Prostate gland (tissue), 2 donors: ENCODE measurements at regions not wholly inside any gene's neighbourhood (a gene's known extent, or its start where the extent isn't known, plus 50 kb on each side); places are given as distances from the start of the nearest gene placed in this dataset.

Experiments
- POLR2A ChIP-seq: fragments of 450-650 bp; IDR thresholded peaks from one replicate; pipeline ENCODE4 v1.6.1; 2016; ENCODE audit warnings: antibody characterized with exemption, mild to moderate bottlenecking
- POLR2AphosphoS5 ChIP-seq: sonication (generic); formaldehyde crosslinking; IDR thresholded peaks from one replicate; pipeline ENCODE4 v1.6.1; 2017; ENCODE audit warnings: antibody characterized with exemption
- TF ChIP-seq, protein P1 (sequence below), 4 experiments: fragments of 200-600 bp in 2 of 4; fragments of 450-650 bp in 2 of 4; sonication (generic) in 2 of 4; IDR thresholded peaks; 1 replicate in 3 of 4; 2 replicates in 1 of 4; pipeline ENCODE4 v1.5.1; 2016 to 2019; ENCODE audit warnings: antibody characterized with exemption in 4 of 4, mild to moderate bottlenecking in 2 of 4, moderate library complexity in 2 of 4

DNA sequence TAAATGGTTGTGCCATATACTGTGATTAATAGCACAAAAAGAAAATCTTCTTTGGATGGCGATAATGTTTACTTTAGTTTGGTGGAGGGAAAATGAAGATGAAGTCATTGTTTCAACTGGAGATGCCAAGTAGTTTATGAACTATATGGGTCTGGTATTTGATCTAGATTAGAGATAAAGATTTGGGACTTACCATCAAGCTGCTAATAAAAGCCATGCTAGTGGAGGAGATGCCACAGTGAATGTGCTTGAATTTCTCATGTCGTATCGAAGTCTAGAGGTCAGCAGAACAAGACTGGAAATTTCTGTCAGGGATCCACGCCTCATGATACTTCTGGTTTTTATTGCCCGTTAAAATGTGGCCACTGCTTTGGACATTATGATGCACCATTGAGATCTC lies 742.0 kb downstream of the NCAM2 start:
- TF ChIP-seq POLR2A: no peak
- TF ChIP-seq, protein P1, sequence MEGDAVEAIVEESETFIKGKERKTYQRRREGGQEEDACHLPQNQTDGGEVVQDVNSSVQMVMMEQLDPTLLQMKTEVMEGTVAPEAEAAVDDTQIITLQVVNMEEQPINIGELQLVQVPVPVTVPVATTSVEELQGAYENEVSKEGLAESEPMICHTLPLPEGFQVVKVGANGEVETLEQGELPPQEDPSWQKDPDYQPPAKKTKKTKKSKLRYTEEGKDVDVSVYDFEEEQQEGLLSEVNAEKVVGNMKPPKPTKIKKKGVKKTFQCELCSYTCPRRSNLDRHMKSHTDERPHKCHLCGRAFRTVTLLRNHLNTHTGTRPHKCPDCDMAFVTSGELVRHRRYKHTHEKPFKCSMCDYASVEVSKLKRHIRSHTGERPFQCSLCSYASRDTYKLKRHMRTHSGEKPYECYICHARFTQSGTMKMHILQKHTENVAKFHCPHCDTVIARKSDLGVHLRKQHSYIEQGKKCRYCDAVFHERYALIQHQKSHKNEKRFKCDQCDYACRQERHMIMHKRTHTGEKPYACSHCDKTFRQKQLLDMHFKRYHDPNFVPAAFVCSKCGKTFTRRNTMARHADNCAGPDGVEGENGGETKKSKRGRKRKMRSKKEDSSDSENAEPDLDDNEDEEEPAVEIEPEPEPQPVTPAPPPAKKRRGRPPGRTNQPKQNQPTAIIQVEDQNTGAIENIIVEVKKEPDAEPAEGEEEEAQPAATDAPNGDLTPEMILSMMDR (IDR thresholded peaks at IDR 0.05): no peak
- TF ChIP-seq POLR2AphosphoS5: no peak
